Endothelial cell of umbilical vein (primary cell): ENCODE measurements at regions not wholly inside any gene's neighbourhood (a gene's known extent, or its start where the extent isn't known, plus 50 kb on each side); places are given as distances from the start of the nearest gene placed in this dataset.

Experiments used
- BruUV-seq: library from RNA; stranded (reverse); fragments of 400-500 nt; replicated peaks from 2 replicates; lab custom pipeline; 2021; lab: Mats Ljungman, UMichigan
- CTCF ChIA-PET: fragments of 300-600, 350-600 bp; sonication (Branson Sonifier 250); formaldehyde crosslinking; loops from one replicate; lab custom pipeline; 2021; ENCODE audit warnings: antibody characterized with exemption, inconsistent platforms; lab: Charles Lee
- POLR2A ChIA-PET: fragments of 300-600, 350-600 bp; sonication (Branson Sonifier 250); formaldehyde crosslinking; loops from one replicate; lab custom pipeline; 2021; ENCODE audit warnings: antibody characterized with exemption, inconsistent platforms; lab: Charles Lee
- DNase-seq: peaks from one replicate; pipeline ENCODE4 v3.0.0-alpha.2; 2011; ENCODE audit warnings: low read depth, low spot score
- FAIRE-seq: peaks from 2 replicates; lab custom pipeline; 2011; peaks lifted over from hg19 to GRCh38; lab: Jason Lieb, UNC
- H2AFZ ChIP-seq: 2 replicates; pipeline ENCODE4 v1.6.0; 2012; ENCODE audit warnings: low read depth, low read length, control low read depth, inconsistent platforms
- H3K27ac ChIP-seq: 2 replicates; pipeline ENCODE4 v1.5.1; 2011; ENCODE audit warnings: low read depth, mild to moderate bottlenecking, control low read depth, low read length, moderate library complexity; ENCODE audit not compliant: insufficient read depth
- H3K27me3 ChIP-seq, 2 experiments: 2 replicates each; pipeline versions ENCODE4 v1.6.0 to v1.6.1; 2011; ENCODE audit warnings: low read length in 2 of 2, mixed read lengths in 1 of 2; ENCODE audit not compliant: control insufficient read depth in 2 of 2, insufficient read depth in 2 of 2
- H3K36me3 ChIP-seq, 2 experiments: 2 replicates in 1 of 2; 3 replicates in 1 of 2; pipeline ENCODE4 v1.5.1; 2011; ENCODE audit warnings: low read length in 2 of 2, mild to moderate bottlenecking in 1 of 2, moderate library complexity in 1 of 2; ENCODE audit not compliant: control insufficient read depth in 2 of 2, insufficient read depth in 2 of 2; ENCODE audit errors: extremely low read depth in 1 of 2
- H3K4me1 ChIP-seq: 3 replicates; pipeline ENCODE4 v1.5.1; 2011; ENCODE audit warnings: mild to moderate bottlenecking, low read length; ENCODE audit not compliant: control insufficient read depth, insufficient read depth; ENCODE audit errors: extremely low read depth
- H3K4me2 ChIP-seq: 2 replicates; pipeline ENCODE4 v1.6.1; 2011; ENCODE audit warnings: low read length, control low read depth, mixed read lengths; ENCODE audit not compliant: insufficient read depth
- H3K4me3 ChIP-seq, 3 experiments: fragments of 200-600 bp in 1 of 3; sonication (generic), shearing (Covaris generic) in 1 of 3; replicated peaks in 1 of 3; 2 replicates each; pipeline ENCODE4 v1.5.1; 2011 to 2016; ENCODE audit warnings: control low read depth in 3 of 3, low read length in 3 of 3, mild to moderate bottlenecking in 2 of 3, inconsistent platforms in 1 of 3, low read depth in 1 of 3, moderate library complexity in 1 of 3; ENCODE audit not compliant: insufficient read depth in 1 of 3
- H3K79me2 ChIP-seq: 2 replicates; pipeline ENCODE4 v1.6.0; 2012; ENCODE audit warnings: low read length, inconsistent platforms; ENCODE audit not compliant: control insufficient read depth, insufficient read depth
- H3K9ac ChIP-seq: replicated peaks from 2 replicates; pipeline ENCODE3; 2011; ENCODE audit warnings: low read length, control low read depth; ENCODE audit not compliant: insufficient read depth; ENCODE audit errors: extremely low read depth
- H3K9me1 ChIP-seq: replicated peaks from 3 replicates; pipeline ENCODE4 v1.6.0; 2011; ENCODE audit warnings: mild to moderate bottlenecking, low read length; ENCODE audit not compliant: control insufficient read depth, insufficient read depth; ENCODE audit errors: extremely low read depth
- H3K9me3 ChIP-seq: replicated peaks from 2 replicates; pipeline ENCODE4 v1.5.1; 2012; ENCODE audit warnings: low read length, inconsistent platforms; ENCODE audit not compliant: control insufficient read depth, insufficient read depth
- H4K20me1 ChIP-seq: replicated peaks from 2 replicates; pipeline ENCODE3; 2011; ENCODE audit warnings: mild to moderate bottlenecking, low read length; ENCODE audit not compliant: control insufficient read depth, insufficient read depth; ENCODE audit errors: extremely low read depth
- CTCF ChIP-seq, 2 donors: IDR thresholded peaks; 1 replicate in 1 of 2; 2 replicates in 1 of 2; pipeline ENCODE4 v1.5.1; 2011; ENCODE audit warnings: low read length in 2 of 2, mild to moderate bottlenecking in 2 of 2, moderate library complexity in 2 of 2, control low read depth in 1 of 2, inconsistent platforms in 1 of 2, low read depth in 1 of 2; ENCODE audit not compliant: insufficient read depth in 1 of 2; ENCODE audit errors: extremely low read depth in 1 of 2
- EZH2 ChIP-seq: IDR thresholded peaks from 2 replicates; pipeline ENCODE4 v1.6.1; 2012; ENCODE audit warnings: borderline replicate concordance, low read depth, mild to moderate bottlenecking, moderate library complexity, low read length, inconsistent platforms; ENCODE audit not compliant: severe bottlenecking
- FOS ChIP-seq: IDR thresholded peaks from 2 replicates; pipeline ENCODE4 v1.6.1; 2011; ENCODE audit warnings: mild to moderate bottlenecking, low read length, moderate library complexity, borderline replicate concordance; ENCODE audit not compliant: insufficient read depth
- GATA2 ChIP-seq: IDR thresholded peaks from 2 replicates; pipeline ENCODE4 v1.7.0; 2011; ENCODE audit warnings: low read depth, mild to moderate bottlenecking, moderate library complexity, mixed read lengths, low read length; ENCODE audit not compliant: insufficient read length, insufficient read depth
- JUN ChIP-seq: IDR thresholded peaks from 2 replicates; pipeline ENCODE4 v1.6.1; 2011; ENCODE audit warnings: borderline replicate concordance, low read depth; ENCODE audit not compliant: insufficient read length, insufficient read depth
- MAX ChIP-seq: IDR thresholded peaks from 2 replicates; pipeline ENCODE4 v1.6.1; 2011; ENCODE audit not compliant: insufficient read depth, insufficient read length
- MYC ChIP-seq: IDR thresholded peaks from one replicate; pipeline ENCODE4 v1.6.1; 2011; ENCODE audit warnings: mild to moderate bottlenecking, low read depth, low read length
- POLR2A ChIP-seq: IDR thresholded peaks from 2 replicates; pipeline ENCODE4 v1.6.1; 2012; ENCODE audit warnings: low read depth, mild to moderate bottlenecking, control low read depth, low read length
- POLR2AphosphoS5 ChIP-seq: IDR thresholded peaks from 2 replicates; pipeline ENCODE4 v1.6.1; 2012; ENCODE audit warnings: low read depth, mild to moderate bottlenecking, control low read depth, low read length, moderate library complexity; ENCODE audit not compliant: insufficient read depth
- dilution Hi-C: fragments of 300-500 bp; cut with MboI; formaldehyde crosslinking; loops from one replicate; pipeline ENCODE4 v1.15.0; 2019; ENCODE audit warnings: low sequenced_read_pairs; ENCODE audit not compliant: extremely low pct_ligation_motif_present
- intact Hi-C: fragments of 100-400 bp; cut with micrococcal nuclease; formaldehyde crosslinking; loops from one replicate; pipeline ENCODE4 v1.10.0; 2022

DNA sequence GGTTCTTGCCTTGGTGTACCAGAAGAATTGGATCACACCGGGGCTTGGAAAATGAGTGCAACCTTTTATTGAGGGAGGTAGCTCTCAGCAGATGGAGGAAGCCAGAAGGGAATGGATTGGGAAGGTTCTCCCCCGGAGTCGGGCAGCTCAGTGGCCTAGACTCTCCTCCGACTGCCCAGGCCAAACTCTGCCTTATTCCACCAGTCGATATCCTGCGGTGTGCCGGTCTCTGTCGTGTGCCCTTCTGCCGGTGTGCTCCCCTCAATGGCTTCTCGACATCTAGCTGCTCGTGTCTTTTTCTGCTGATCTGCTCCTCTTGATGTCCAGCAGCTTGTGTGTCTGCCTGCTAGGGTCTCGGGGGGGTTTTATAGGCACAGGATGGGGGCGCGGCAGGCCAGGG, 87.4 kb upstream of the CCL21 start:
- no peak for DNase-seq
- Histone ChIP-seq H3K4me2 (no peak overlapping the region), H3K4me1 (no peaks in the 10 kb centered on the region), H3K27me3 (peaks cover 4 to 10% of the 10 kb centered on the region in 2 experiments), H3K27ac (no peak overlapping the region), H3K36me3 (no peaks in the 10 kb centered on the region), H4K20me1 (no peaks in the 10 kb centered on the region), H3K4me3 (no peak overlapping the region), H2AFZ (no peak overlapping the region), H3K79me2 (no peaks in the 10 kb centered on the region), H3K9me1 (no peaks in the 10 kb centered on the region), H3K9ac (no peak overlapping the region), H3K9me3 (no peaks in the 10 kb centered on the region)
- dilution Hi-C loops (no loop called here), intact Hi-C loops (no loop called here)
- TF ChIP-seq GATA2: no peak
- TF ChIP-seq POLR2A: no peak
- TF ChIP-seq EZH2: no peak
- no peak for TF ChIP-seq MYC
- no peak for TF ChIP-seq FOS
- no peak for TF ChIP-seq MAX
- no peak for TF ChIP-seq CTCF (IDR thresholded peaks at IDR 0.05; ENCODE audit: extremely low read depth in 1 of 2, insufficient read depth in 1 of 2, low read depth in 1 of 2, low read length in 2 of 2)
- no peak for TF ChIP-seq JUN
- no peak for TF ChIP-seq POLR2AphosphoS5
- ChIA-PET POLR2A (no interaction called here), CTCF (no interaction called here)
- no peak for FAIRE-seq
- no TSS peak for BruUV-seq
